ENCODE measurements at regions not wholly inside any gene's neighbourhood (a gene's known extent, or its start where the extent isn't known, plus 50 kb on each side); places are given as distances from the start of the nearest gene placed in this dataset.

DNA sequence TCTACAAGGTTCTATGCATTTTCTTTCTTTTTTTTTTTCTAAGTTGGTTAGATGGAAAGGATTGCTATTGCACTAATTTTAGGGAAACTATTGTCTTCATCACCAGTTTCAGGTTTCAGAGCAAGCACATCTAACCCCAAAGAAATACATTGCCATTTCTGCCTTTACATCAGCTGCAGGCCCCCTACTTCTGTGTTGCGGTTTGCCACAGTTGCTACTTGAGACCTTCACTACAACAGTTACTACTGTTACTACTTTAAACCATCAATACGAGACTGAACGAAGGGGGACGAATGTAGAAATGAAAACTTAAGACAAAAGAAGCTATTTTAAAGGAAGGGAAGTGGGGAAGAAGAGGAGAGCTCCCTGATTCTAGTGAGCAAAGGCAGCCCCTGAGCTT lies 256.7 kb upstream of the LCORL start:
- TF ChIP-seq, protein P1, sequence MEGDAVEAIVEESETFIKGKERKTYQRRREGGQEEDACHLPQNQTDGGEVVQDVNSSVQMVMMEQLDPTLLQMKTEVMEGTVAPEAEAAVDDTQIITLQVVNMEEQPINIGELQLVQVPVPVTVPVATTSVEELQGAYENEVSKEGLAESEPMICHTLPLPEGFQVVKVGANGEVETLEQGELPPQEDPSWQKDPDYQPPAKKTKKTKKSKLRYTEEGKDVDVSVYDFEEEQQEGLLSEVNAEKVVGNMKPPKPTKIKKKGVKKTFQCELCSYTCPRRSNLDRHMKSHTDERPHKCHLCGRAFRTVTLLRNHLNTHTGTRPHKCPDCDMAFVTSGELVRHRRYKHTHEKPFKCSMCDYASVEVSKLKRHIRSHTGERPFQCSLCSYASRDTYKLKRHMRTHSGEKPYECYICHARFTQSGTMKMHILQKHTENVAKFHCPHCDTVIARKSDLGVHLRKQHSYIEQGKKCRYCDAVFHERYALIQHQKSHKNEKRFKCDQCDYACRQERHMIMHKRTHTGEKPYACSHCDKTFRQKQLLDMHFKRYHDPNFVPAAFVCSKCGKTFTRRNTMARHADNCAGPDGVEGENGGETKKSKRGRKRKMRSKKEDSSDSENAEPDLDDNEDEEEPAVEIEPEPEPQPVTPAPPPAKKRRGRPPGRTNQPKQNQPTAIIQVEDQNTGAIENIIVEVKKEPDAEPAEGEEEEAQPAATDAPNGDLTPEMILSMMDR (IDR thresholded peaks at IDR 0.05; ENCODE audit: insufficient read depth, low read length, poor library complexity, severe bottlenecking) = no peak
- no peak for TF ChIP-seq EZH2phosphoT487 (conservative IDR thresholded peaks at IDR 0.05; ENCODE audit: low read length)

All from SU-DHL-6 (cell line).